ENCODE measurements at regions not wholly inside any gene's neighbourhood (a gene's known extent, or its start where the extent isn't known, plus 50 kb on each side); places are given as distances from the start of the nearest gene placed in this dataset.
A peak's percentile ranks its signal among the peaks of the same experiment; 100 is the strongest.

GRCh38 chr12:58253663-58254062 lies 312.3 kb downstream of the ATP23 start:
- FAIRE-seq (no peak), DNase-seq (ENCODE audit: low read depth) (peak; percentile 90)
- Histone ChIP-seq H3K36me3 (ENCODE audit: control insufficient read depth, insufficient read depth, low read length) (no peaks in the 10 kb centered on the region), H3K4me3 (ENCODE audit: low read depth, low read length) (no peak overlapping the region), H3K27me3 (ENCODE audit: control insufficient read depth, insufficient read depth, low read length) (no peaks in the 10 kb centered on the region)
- no peak for TF ChIP-seq CTCF (IDR thresholded peaks at IDR 0.05; ENCODE audit: insufficient read depth, low read length, severe bottlenecking)

GRCh38 chr12:58254463-58255100 lies 313.2 kb downstream of the ATP23 start:
- no peak for TF ChIP-seq CTCF (IDR thresholded peaks at IDR 0.05; ENCODE audit: insufficient read depth, low read length, severe bottlenecking)
- Histone ChIP-seq H3K27me3 (ENCODE audit: control insufficient read depth, insufficient read depth, low read length) (no peaks in the 10 kb centered on the region), H3K4me3 (ENCODE audit: low read depth, low read length) (no peak overlapping the region), H3K36me3 (ENCODE audit: control insufficient read depth, insufficient read depth, low read length) (no peaks in the 10 kb centered on the region)
- FAIRE-seq (no peak), DNase-seq (ENCODE audit: low read depth) (no peak)

GRCh38 chr12:58262796-58263195 lies 321.4 kb downstream of the ATP23 start:
- TF ChIP-seq CTCF (IDR thresholded peaks at IDR 0.05; ENCODE audit: insufficient read depth, low read length, severe bottlenecking): no peak
- peak; percentile 79 for DNase-seq (ENCODE audit: low read depth)
- H3K36me3 ChIP-seq (ENCODE audit: control insufficient read depth, insufficient read depth, low read length): no peaks in the 10 kb centered on the region
- no peaks in the 10 kb centered on the region for H3K27me3 ChIP-seq (ENCODE audit: control insufficient read depth, insufficient read depth, low read length)
- FAIRE-seq: no peak
- H3K4me3 ChIP-seq (ENCODE audit: low read depth, low read length): no peak overlapping the region

GRCh38 chr12:58263816-58264215 lies 322.4 kb downstream of the ATP23 start:
- Histone ChIP-seq H3K4me3 (ENCODE audit: low read depth, low read length) (no peak overlapping the region), H3K27me3 (ENCODE audit: control insufficient read depth, insufficient read depth, low read length) (no peaks in the 10 kb centered on the region), H3K36me3 (ENCODE audit: control insufficient read depth, insufficient read depth, low read length) (no peaks in the 10 kb centered on the region)
- FAIRE-seq: no peak
- no peak for DNase-seq (ENCODE audit: low read depth)
- TF ChIP-seq CTCF (IDR thresholded peaks at IDR 0.05; ENCODE audit: insufficient read depth, low read length, severe bottlenecking): no peak

- Histone ChIP-seq H3K36me3 (ENCODE audit: control insufficient read depth, insufficient read depth, low read length) (no peaks in the 10 kb centered on the region), H3K27me3 (ENCODE audit: control insufficient read depth, insufficient read depth, low read length) (no peaks in the 10 kb centered on the region), H3K4me3 (ENCODE audit: low read depth, low read length) (no peak overlapping the region)
- TF ChIP-seq CTCF (IDR thresholded peaks at IDR 0.05; ENCODE audit: insufficient read depth, low read length, severe bottlenecking): no peak
- no peak for FAIRE-seq
- peak; percentile 27 for DNase-seq (ENCODE audit: low read depth)
These were observed 326.7 kb downstream of the ATP23 start for GRCh38 chr12:58268069-58268468.

GRCh38 chr12:58269476-58269875 lies 328.1 kb downstream of the ATP23 start:
- no peak for FAIRE-seq
- no peak for DNase-seq (ENCODE audit: low read depth)
- H3K4me3 ChIP-seq (ENCODE audit: low read depth, low read length): no peak overlapping the region
- no peaks in the 10 kb centered on the region for H3K36me3 ChIP-seq (ENCODE audit: control insufficient read depth, insufficient read depth, low read length)
- TF ChIP-seq CTCF (IDR thresholded peaks at IDR 0.05; ENCODE audit: insufficient read depth, low read length, severe bottlenecking): no peak
- H3K27me3 ChIP-seq (ENCODE audit: control insufficient read depth, insufficient read depth, low read length): no peaks in the 10 kb centered on the region

Measured in bronchial epithelial cell (primary cell).